ENCODE measurements at regions not wholly inside any gene's neighbourhood (a gene's known extent, or its start where the extent isn't known, plus 50 kb on each side); places are given as distances from the start of the nearest gene placed in this dataset.

DNA sequence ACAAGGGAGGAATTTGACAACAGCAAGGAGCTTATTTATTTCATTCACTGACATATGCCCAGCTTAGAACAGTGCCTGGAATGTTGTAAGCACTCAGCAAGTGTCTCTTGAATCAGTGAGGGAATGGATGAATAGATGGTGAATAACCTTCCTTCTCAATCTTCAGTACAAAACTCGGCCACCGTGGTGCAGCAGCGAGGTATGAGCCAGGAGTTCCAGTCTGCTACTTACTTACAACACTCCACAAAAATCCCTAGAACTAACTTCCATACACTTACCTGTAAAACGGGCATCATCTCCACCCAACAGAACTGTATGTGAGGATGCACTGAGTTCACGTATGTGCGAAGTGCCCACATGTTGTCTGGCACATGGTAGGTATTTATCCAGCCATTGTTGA is 237.4 kb downstream of the WDR11 start:
- Histone ChIP-seq H3K27me3 (replicated peaks in 1 of 2; ENCODE audit: control insufficient read depth in 2 of 2, insufficient read depth in 2 of 2, low read length in 1 of 2) (no peaks in the 10 kb centered on the region; a peak in 1 of 4 replicates), H3K9me3 (replicated peaks; ENCODE audit: control insufficient read depth, insufficient read depth, low read length) (no peaks in the 10 kb centered on the region), H3K79me2 (ENCODE audit: control insufficient read depth, insufficient read depth, low read length) (no peaks in the 10 kb centered on the region), H3K9ac (ENCODE audit: control insufficient read depth, insufficient read depth, low read length) (no peak overlapping the region), H3K27ac (ENCODE audit: control insufficient read depth, insufficient read depth) (no peak overlapping the region), H2AFZ (ENCODE audit: control insufficient read depth, low read depth, low read length) (no peak overlapping the region), H4K20me1 (ENCODE audit: control insufficient read depth, insufficient read depth) (no peaks in the 10 kb centered on the region), H3K4me1 (ENCODE audit: control insufficient read depth, insufficient read depth, low read length) (no peaks in the 10 kb centered on the region), H3K4me3 (no peak overlapping the region), H3K4me2 (ENCODE audit: control insufficient read depth, insufficient read depth) (no peak overlapping the region), H3K36me3 (ENCODE audit: control insufficient read depth in 2 of 2, insufficient read depth in 2 of 2, low read length in 1 of 2) (no peaks in the 10 kb centered on the region)
- WGBS (ENCODE audit: insufficient coverage, insufficient replicate concordance, low lambda C conversion rate, missing lambda C conversion rate) = 17% methylated on average over 6 of the region's 6 CpGs
- in situ Hi-C loops (cut with MboI) = no loop called here
- intact Hi-C loops (cut with micrococcal nuclease; ENCODE audit: unreplicated experiment) = no loop called here
- ChIA-PET CTCF (no interaction called here), RAD21 (ENCODE audit: unreplicated experiment) (no interaction called here), POLR2A (no interaction called here), SMC1A (ENCODE audit: uncharacterized antibody, unreplicated experiment) (no interaction called here)
- no peak for FAIRE-seq
- no TSS peak for BruUV-seq (replicated peaks)
- DNase-seq (ENCODE audit: low read depth, low spot score) = no peak
- no peak for ATAC-seq
- TF ChIP-seq POLR2AphosphoS5 (IDR thresholded peaks at IDR 0.05; ENCODE audit: low read length) (no peak), SIX5 (IDR thresholded peaks at IDR 0.05; ENCODE audit: low read depth, low read length, severe bottlenecking) (no peak), TBL1XR1 (IDR thresholded peaks at IDR 0.05; ENCODE audit: low read depth, low read length) (no peak), KAT2A (conservative IDR thresholded peaks at IDR 0.05; ENCODE audit: control insufficient read depth, low read depth, low read length) (no peak), IKZF1 (conservative IDR thresholded peaks at IDR 0.05) (no peak), KDM1A (IDR thresholded peaks at IDR 0.05; ENCODE audit: borderline replicate concordance) (no peak), TARDBP (IDR thresholded peaks at IDR 0.05; ENCODE audit: borderline replicate concordance) (no peak), MYB (IDR thresholded peaks at IDR 0.05; ENCODE audit: borderline replicate concordance, low read depth, low read length) (no peak), TAF1 (IDR thresholded peaks at IDR 0.05; ENCODE audit: borderline replicate concordance, low read depth, low read length) (no peak), CREB1 (IDR thresholded peaks at IDR 0.05; ENCODE audit: low read depth) (no peak), RELA (IDR thresholded peaks at IDR 0.05; ENCODE audit: borderline replicate concordance, partially characterized antibody) (no peak), POLR2AphosphoS2 (IDR thresholded peaks at IDR 0.05; ENCODE audit: low read depth, low read length) (no peak), TCF3 (IDR thresholded peaks at IDR 0.05; ENCODE audit: borderline replicate concordance, insufficient read depth, low read depth, low read length) (no peak), CBFB (IDR thresholded peaks at IDR 0.05; ENCODE audit: low read depth) (no peak)
- TF ChIP-seq, protein P1, sequence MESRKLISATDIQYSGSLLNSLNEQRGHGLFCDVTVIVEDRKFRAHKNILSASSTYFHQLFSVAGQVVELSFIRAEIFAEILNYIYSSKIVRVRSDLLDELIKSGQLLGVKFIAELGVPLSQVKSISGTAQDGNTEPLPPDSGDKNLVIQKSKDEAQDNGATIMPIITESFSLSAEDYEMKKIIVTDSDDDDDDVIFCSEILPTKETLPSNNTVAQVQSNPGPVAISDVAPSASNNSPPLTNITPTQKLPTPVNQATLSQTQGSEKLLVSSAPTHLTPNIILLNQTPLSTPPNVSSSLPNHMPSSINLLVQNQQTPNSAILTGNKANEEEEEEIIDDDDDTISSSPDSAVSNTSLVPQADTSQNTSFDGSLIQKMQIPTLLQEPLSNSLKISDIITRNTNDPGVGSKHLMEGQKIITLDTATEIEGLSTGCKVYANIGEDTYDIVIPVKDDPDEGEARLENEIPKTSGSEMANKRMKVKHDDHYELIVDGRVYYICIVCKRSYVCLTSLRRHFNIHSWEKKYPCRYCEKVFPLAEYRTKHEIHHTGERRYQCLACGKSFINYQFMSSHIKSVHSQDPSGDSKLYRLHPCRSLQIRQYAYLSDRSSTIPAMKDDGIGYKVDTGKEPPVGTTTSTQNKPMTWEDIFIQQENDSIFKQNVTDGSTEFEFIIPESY (IDR thresholded peaks at IDR 0.05) = no peak
- TF ChIP-seq, protein P2, sequence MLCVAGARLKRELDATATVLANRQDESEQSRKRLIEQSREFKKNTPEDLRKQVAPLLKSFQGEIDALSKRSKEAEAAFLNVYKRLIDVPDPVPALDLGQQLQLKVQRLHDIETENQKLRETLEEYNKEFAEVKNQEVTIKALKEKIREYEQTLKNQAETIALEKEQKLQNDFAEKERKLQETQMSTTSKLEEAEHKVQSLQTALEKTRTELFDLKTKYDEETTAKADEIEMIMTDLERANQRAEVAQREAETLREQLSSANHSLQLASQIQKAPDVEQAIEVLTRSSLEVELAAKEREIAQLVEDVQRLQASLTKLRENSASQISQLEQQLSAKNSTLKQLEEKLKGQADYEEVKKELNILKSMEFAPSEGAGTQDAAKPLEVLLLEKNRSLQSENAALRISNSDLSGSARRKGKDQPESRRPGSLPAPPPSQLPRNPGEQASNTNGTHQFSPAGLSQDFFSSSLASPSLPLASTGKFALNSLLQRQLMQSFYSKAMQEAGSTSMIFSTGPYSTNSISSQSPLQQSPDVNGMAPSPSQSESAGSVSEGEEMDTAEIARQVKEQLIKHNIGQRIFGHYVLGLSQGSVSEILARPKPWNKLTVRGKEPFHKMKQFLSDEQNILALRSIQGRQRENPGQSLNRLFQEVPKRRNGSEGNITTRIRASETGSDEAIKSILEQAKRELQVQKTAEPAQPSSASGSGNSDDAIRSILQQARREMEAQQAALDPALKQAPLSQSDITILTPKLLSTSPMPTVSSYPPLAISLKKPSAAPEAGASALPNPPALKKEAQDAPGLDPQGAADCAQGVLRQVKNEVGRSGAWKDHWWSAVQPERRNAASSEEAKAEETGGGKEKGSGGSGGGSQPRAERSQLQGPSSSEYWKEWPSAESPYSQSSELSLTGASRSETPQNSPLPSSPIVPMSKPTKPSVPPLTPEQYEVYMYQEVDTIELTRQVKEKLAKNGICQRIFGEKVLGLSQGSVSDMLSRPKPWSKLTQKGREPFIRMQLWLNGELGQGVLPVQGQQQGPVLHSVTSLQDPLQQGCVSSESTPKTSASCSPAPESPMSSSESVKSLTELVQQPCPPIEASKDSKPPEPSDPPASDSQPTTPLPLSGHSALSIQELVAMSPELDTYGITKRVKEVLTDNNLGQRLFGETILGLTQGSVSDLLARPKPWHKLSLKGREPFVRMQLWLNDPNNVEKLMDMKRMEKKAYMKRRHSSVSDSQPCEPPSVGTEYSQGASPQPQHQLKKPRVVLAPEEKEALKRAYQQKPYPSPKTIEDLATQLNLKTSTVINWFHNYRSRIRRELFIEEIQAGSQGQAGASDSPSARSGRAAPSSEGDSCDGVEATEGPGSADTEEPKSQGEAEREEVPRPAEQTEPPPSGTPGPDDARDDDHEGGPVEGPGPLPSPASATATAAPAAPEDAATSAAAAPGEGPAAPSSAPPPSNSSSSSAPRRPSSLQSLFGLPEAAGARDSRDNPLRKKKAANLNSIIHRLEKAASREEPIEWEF (IDR thresholded peaks at IDR 0.05; ENCODE audit: insufficient replicate concordance, low read depth, low read length) = no peak
- TF ChIP-seq, protein P3, sequence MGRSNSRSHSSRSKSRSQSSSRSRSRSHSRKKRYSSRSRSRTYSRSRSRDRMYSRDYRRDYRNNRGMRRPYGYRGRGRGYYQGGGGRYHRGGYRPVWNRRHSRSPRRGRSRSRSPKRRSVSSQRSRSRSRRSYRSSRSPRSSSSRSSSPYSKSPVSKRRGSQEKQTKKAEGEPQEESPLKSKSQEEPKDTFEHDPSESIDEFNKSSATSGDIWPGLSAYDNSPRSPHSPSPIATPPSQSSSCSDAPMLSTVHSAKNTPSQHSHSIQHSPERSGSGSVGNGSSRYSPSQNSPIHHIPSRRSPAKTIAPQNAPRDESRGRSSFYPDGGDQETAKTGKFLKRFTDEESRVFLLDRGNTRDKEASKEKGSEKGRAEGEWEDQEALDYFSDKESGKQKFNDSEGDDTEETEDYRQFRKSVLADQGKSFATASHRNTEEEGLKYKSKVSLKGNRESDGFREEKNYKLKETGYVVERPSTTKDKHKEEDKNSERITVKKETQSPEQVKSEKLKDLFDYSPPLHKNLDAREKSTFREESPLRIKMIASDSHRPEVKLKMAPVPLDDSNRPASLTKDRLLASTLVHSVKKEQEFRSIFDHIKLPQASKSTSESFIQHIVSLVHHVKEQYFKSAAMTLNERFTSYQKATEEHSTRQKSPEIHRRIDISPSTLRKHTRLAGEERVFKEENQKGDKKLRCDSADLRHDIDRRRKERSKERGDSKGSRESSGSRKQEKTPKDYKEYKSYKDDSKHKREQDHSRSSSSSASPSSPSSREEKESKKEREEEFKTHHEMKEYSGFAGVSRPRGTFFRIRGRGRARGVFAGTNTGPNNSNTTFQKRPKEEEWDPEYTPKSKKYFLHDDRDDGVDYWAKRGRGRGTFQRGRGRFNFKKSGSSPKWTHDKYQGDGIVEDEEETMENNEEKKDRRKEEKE (IDR thresholded peaks at IDR 0.05) = no peak

Data from GM12878 (cell line).